Esophagus muscularis mucosa (tissue), 4 donors: ENCODE measurements at regions not wholly inside any gene's neighbourhood (a gene's known extent, or its start where the extent isn't known, plus 50 kb on each side); places are given as distances from the start of the nearest gene placed in this dataset.

Experiments
- EP300 ChIP-seq: sonication (generic); formaldehyde crosslinking; IDR thresholded peaks from one replicate; pipeline ENCODE4 v1.6.1; 2017; ENCODE audit warnings: antibody characterized with exemption
- POLR2A ChIP-seq: fragments of 450-650 bp; IDR thresholded peaks from one replicate; pipeline ENCODE4 v1.6.1; 2017; ENCODE audit warnings: antibody characterized with exemption, moderate library complexity, mild to moderate bottlenecking, low read depth
- TF ChIP-seq, protein P1 (sequence below), 3 experiments: fragments of 200-600 bp in 2 of 3; fragments of 450-650 bp in 1 of 3; sonication (generic) in 2 of 3; IDR thresholded peaks; one replicate each; pipeline ENCODE4 v1.5.1; 2017 to 2019; ENCODE audit warnings: antibody characterized with exemption in 3 of 3, mild to moderate bottlenecking in 2 of 3, moderate library complexity in 1 of 3

DNA sequence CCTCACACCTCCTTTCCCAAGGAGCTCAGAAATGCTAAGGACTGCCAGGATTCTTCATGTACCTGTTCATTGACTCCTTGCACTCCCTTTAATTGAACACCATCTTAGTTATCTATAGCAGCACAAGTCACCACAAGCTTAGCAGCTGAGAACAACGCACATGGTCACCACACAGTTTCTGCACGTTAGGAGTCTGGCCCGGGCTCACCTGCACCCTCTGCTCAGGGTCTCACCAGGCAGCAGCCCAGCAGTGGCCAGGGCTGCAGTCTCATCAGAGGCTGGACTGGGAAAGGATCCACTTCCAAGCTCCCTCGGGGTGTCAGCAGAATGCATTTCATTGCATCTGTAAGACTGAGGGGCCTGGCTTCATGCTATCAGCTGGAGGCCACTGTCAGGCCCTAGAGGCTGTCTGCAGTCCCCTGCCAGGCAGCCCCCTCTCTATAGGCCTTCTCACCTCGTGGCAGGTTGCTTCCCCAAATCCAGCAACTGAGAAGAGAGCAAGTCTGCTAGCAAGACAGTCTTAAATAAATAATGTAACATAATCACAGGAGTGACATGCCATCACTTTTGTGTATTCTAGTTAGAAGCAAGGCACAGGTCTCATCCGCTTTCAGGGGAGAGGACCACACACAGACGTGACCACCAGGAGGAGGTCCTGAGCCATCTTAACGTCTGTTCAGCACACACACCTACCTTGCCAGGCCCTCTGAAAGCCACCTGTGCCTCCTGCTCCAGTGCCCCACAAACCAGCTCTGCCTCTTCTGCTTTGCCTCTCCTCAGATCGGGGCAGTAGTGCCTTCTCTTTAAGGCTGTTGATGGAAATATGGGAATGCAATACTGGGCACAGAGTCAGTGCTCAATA lies 165.2 kb upstream of the CST7 start:
- TF ChIP-seq POLR2A (no peak), EP300 (no peak)
- TF ChIP-seq, protein P1, sequence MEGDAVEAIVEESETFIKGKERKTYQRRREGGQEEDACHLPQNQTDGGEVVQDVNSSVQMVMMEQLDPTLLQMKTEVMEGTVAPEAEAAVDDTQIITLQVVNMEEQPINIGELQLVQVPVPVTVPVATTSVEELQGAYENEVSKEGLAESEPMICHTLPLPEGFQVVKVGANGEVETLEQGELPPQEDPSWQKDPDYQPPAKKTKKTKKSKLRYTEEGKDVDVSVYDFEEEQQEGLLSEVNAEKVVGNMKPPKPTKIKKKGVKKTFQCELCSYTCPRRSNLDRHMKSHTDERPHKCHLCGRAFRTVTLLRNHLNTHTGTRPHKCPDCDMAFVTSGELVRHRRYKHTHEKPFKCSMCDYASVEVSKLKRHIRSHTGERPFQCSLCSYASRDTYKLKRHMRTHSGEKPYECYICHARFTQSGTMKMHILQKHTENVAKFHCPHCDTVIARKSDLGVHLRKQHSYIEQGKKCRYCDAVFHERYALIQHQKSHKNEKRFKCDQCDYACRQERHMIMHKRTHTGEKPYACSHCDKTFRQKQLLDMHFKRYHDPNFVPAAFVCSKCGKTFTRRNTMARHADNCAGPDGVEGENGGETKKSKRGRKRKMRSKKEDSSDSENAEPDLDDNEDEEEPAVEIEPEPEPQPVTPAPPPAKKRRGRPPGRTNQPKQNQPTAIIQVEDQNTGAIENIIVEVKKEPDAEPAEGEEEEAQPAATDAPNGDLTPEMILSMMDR (IDR thresholded peaks at IDR 0.05), result no peak
